ENCODE measurements at regions not wholly inside any gene's neighbourhood (a gene's known extent, or its start where the extent isn't known, plus 50 kb on each side); places are given as distances from the start of the nearest gene placed in this dataset.

GRCh38 chr10:33524966-33525365 is 190.5 kb upstream of the NRP1 start:
- no peak for DNase-seq (ENCODE audit: low read depth in 4 of 4, low spot score in 3 of 4)

GRCh38 chr10:33524041-33524440 is 189.6 kb upstream of the NRP1 start:
- no peak for DNase-seq (ENCODE audit: low read depth in 4 of 4, low spot score in 3 of 4)

- no peak for DNase-seq (ENCODE audit: low read depth in 4 of 4, low spot score in 3 of 4)
These were observed 188.8 kb upstream of the NRP1 start for GRCh38 chr10:33523236-33523792.

GRCh38 chr10:33521904-33522303 is 187.4 kb upstream of the NRP1 start:
- DNase-seq (ENCODE audit: low read depth in 4 of 4, low spot score in 3 of 4): no peak

GRCh38 chr10:33521062-33521461 is 186.6 kb upstream of the NRP1 start:
- no peak for DNase-seq (ENCODE audit: low read depth in 4 of 4, low spot score in 3 of 4)

- DNase-seq (ENCODE audit: low read depth in 4 of 4, low spot score in 3 of 4): no peak
These were observed 185.8 kb upstream of the NRP1 start for GRCh38 chr10:33520223-33520622.

GRCh38 chr10:33519130-33519860 is 184.8 kb upstream of the NRP1 start:
- no peak for DNase-seq (ENCODE audit: low read depth in 4 of 4, low spot score in 3 of 4)

- no peak for DNase-seq (ENCODE audit: low read depth in 4 of 4, low spot score in 3 of 4)
These were observed 175.7 kb upstream of the NRP1 start for GRCh38 chr10:33510206-33510605.

- DNase-seq (ENCODE audit: low read depth in 4 of 4, low spot score in 3 of 4): peak in 2 of 4 donors; percentile 55 to 60
These were observed 174.9 kb upstream of the NRP1 start for GRCh38 chr10:33509231-33509831.

GRCh38 chr10:33507662-33508425 is 173.4 kb upstream of the NRP1 start:
- no peak for DNase-seq (ENCODE audit: low read depth in 4 of 4, low spot score in 3 of 4)

GRCh38 chr10:33506838-33507661 is 172.6 kb upstream of the NRP1 start:
- DNase-seq (ENCODE audit: low read depth in 4 of 4, low spot score in 3 of 4): no peak

- DNase-seq (ENCODE audit: low read depth in 4 of 4, low spot score in 3 of 4): no peak
These were observed 171.9 kb upstream of the NRP1 start for GRCh38 chr10:33506391-33506790.

- no peak for DNase-seq (ENCODE audit: low read depth in 4 of 4, low spot score in 3 of 4)
These were observed 166.7 kb upstream of the NRP1 start for GRCh38 chr10:33501161-33501560.

- peak; percentile 67 to 83 (median 74) for DNase-seq (ENCODE audit: low read depth in 4 of 4, low spot score in 3 of 4)
These were observed 164.0 kb upstream of the NRP1 start for GRCh38 chr10:33498391-33498891.

- no peak for DNase-seq (ENCODE audit: low read depth in 4 of 4, low spot score in 3 of 4)
These were observed 162.9 kb upstream of the NRP1 start for GRCh38 chr10:33497338-33497737.

GRCh38 chr10:33496096-33496495 is 161.6 kb upstream of the NRP1 start:
- no peak for DNase-seq (ENCODE audit: low read depth in 4 of 4, low spot score in 3 of 4)

GRCh38 chr10:33494694-33495265 is 160.3 kb upstream of the NRP1 start:
- DNase-seq (ENCODE audit: low read depth in 4 of 4, low spot score in 3 of 4): no peak

GRCh38 chr10:33493978-33494377 is 159.5 kb upstream of the NRP1 start:
- no peak for DNase-seq (ENCODE audit: low read depth in 4 of 4, low spot score in 3 of 4)

GRCh38 chr10:33493497-33493896 is 159.0 kb upstream of the NRP1 start:
- DNase-seq (ENCODE audit: low read depth in 4 of 4, low spot score in 3 of 4): no peak

All from right renal pelvis (tissue), 4 donors.